ENCODE measurements at regions not wholly inside any gene's neighbourhood (a gene's known extent, or its start where the extent isn't known, plus 50 kb on each side); places are given as distances from the start of the nearest gene placed in this dataset.

- POLR2A ChIA-PET, result no interaction called here
- ATAC-seq, result no peak
- H3K27me3 ChIP-seq (ENCODE audit: control insufficient read depth in 1 of 2, insufficient read depth in 2 of 2, low read length in 2 of 2), result no peaks in the 10 kb centered on the region
- no peaks in the 10 kb centered on the region for H4K20me1 ChIP-seq (ENCODE audit: insufficient read depth, low read length)
- in situ Hi-C loops (cut with HindIII; ENCODE audit: extremely low pct_ligation_motif_present, low pct_unique_long_range_greater_than_20kb) (no loop called here), intact Hi-C loops (cut with micrococcal nuclease; ENCODE audit: unreplicated experiment) (no loop called here)
- H3K4me2 ChIP-seq (ENCODE audit: low read depth, low read length), result no peak overlapping the region
- no peaks in the 10 kb centered on the region for H3K36me3 ChIP-seq (replicated peaks in 1 of 2; ENCODE audit: control insufficient read depth in 1 of 2, insufficient read depth in 2 of 2, low read length in 2 of 2)
- no peak overlapping the region for H3K27ac ChIP-seq (ENCODE audit: extremely low read length, insufficient read depth, low read length)
- no peak for DNase-seq (ENCODE audit: low spot score)
- H3K9ac ChIP-seq (ENCODE audit: insufficient read depth, low read depth, low read length), result no peak overlapping the region
- CTCF ChIA-PET (ENCODE audit: low intra/inter-chr PET ratio, low total read pairs), result no interaction called here
- TF ChIP-seq ZNF598 (CRISPR knock-in tag; IDR thresholded peaks at IDR 0.05; ENCODE audit: borderline replicate concordance), result no peak
- TF ChIP-seq GATAD1 (CRISPR knock-in tag; IDR thresholded peaks at IDR 0.05), result no peak
- TF ChIP-seq TBX2 (CRISPR knock-in tag; IDR thresholded peaks at IDR 0.05; ENCODE audit: borderline replicate concordance), result no peak
- H3K4me1 ChIP-seq (ENCODE audit: insufficient read depth, low read length), result no peaks in the 10 kb centered on the region
- no peaks in the 10 kb centered on the region for H3K9me3 ChIP-seq (ENCODE audit: low read length)
- H2AFZ ChIP-seq (ENCODE audit: low read length), result no peak overlapping the region
- H3K4me3 ChIP-seq (replicated peaks in 1 of 3; ENCODE audit: insufficient read depth in 1 of 3, low read depth in 2 of 3, low read length in 3 of 3), result no peak overlapping the region
- no TSS peak for BruUV-seq (replicated peaks)
- WGBS (ENCODE audit: low lambda C conversion rate), result 2% methylated on average over 3 of the region's 3 CpGs
- no peak for FAIRE-seq
- no peaks in the 10 kb centered on the region for H3K79me2 ChIP-seq (ENCODE audit: insufficient read depth, low read length)
Measured at GRCh38 chr7:108659261-108659660, 89.6 kb downstream of the DNAJB9 start.

GRCh38 chr7:108659867-108660266 lies 90.2 kb downstream of the DNAJB9 start:
- ATAC-seq, result no peak
- Histone ChIP-seq H4K20me1 (ENCODE audit: insufficient read depth, low read length) (no peaks in the 10 kb centered on the region), H3K4me2 (ENCODE audit: low read depth, low read length) (no peak overlapping the region), H3K36me3 (replicated peaks in 1 of 2; ENCODE audit: control insufficient read depth in 1 of 2, insufficient read depth in 2 of 2, low read length in 2 of 2) (no peaks in the 10 kb centered on the region), H3K9ac (ENCODE audit: insufficient read depth, low read depth, low read length) (no peak overlapping the region), H3K79me2 (ENCODE audit: insufficient read depth, low read length) (no peaks in the 10 kb centered on the region), H3K27me3 (ENCODE audit: control insufficient read depth in 1 of 2, insufficient read depth in 2 of 2, low read length in 2 of 2) (no peaks in the 10 kb centered on the region), H3K9me3 (ENCODE audit: low read length) (no peaks in the 10 kb centered on the region), H3K4me3 (replicated peaks in 1 of 3; ENCODE audit: insufficient read depth in 1 of 3, low read depth in 2 of 3, low read length in 3 of 3) (no peak overlapping the region), H3K4me1 (ENCODE audit: insufficient read depth, low read length) (no peaks in the 10 kb centered on the region), H2AFZ (ENCODE audit: low read length) (no peak overlapping the region), H3K27ac (ENCODE audit: extremely low read length, insufficient read depth, low read length) (no peak overlapping the region)
- DNase-seq (ENCODE audit: low spot score), result no peak
- FAIRE-seq, result no peak
- POLR2A ChIA-PET, result no interaction called here
- intact Hi-C loops (cut with micrococcal nuclease; ENCODE audit: unreplicated experiment) (no loop called here), in situ Hi-C loops (cut with HindIII; ENCODE audit: extremely low pct_ligation_motif_present, low pct_unique_long_range_greater_than_20kb) (no loop called here)
- BruUV-seq (replicated peaks), result no TSS peak
- 3% methylated on average over 2 of the region's 2 CpGs for WGBS (ENCODE audit: low lambda C conversion rate)
- CTCF ChIA-PET (ENCODE audit: low intra/inter-chr PET ratio, low total read pairs), result no interaction called here
- TF ChIP-seq STAT5B (CRISPR knock-in tag; IDR thresholded peaks at IDR 0.05) (no peak), POLR2AphosphoS2 (IDR thresholded peaks at IDR 0.05; ENCODE audit: low read depth, low read length) (no peak), SP4 (CRISPR knock-in tag; IDR thresholded peaks at IDR 0.05) (no peak), ZKSCAN1 (IDR thresholded peaks at IDR 0.05; ENCODE audit: low read length) (no peak), JUN (CRISPR knock-in tag; IDR thresholded peaks at IDR 0.05) (no peak), SMARCC2 (IDR thresholded peaks at IDR 0.05) (no peak), ZFX (CRISPR knock-in tag; IDR thresholded peaks at IDR 0.05; ENCODE audit: low read depth) (no peak), ZZZ3 (CRISPR knock-in tag; IDR thresholded peaks at IDR 0.05; ENCODE audit: borderline replicate concordance) (no peak), KLF15 (CRISPR knock-in tag; IDR thresholded peaks at IDR 0.05; ENCODE audit: borderline replicate concordance) (no peak), ELF1 (CRISPR knock-in tag; IDR thresholded peaks at IDR 0.05) (no peak), THAP11 (CRISPR knock-in tag; IDR thresholded peaks at IDR 0.05) (no peak), PLSCR1 (CRISPR knock-in tag; IDR thresholded peaks at IDR 0.05; ENCODE audit: borderline replicate concordance) (no peak)
